Prostate gland (tissue), 2 donors: ENCODE measurements at regions not wholly inside any gene's neighbourhood (a gene's known extent, or its start where the extent isn't known, plus 50 kb on each side); places are given as distances from the start of the nearest gene placed in this dataset.

Experiments used
- DNase-seq: peaks from one replicate; pipeline ENCODE4 v3.0.0-alpha.2; 2019; ENCODE audit warnings: low spot score
- H3K27ac ChIP-seq, 2 donors: fragments of 200-600 bp; sonication (generic); 2 replicates each; pipeline ENCODE4 v1.5.1; 2017 to 2019
- H3K27me3 ChIP-seq: fragments of 200-600 bp; sonication (generic); replicated peaks from 2 replicates; pipeline ENCODE4 v1.5.1; 2019; ENCODE audit not compliant: insufficient read depth
- H3K36me3 ChIP-seq, 2 donors: fragments of 200-600 bp; sonication (generic); 1 replicate in 1 of 2; 2 replicates in 1 of 2; pipeline versions ENCODE4 v1.5.1 to v1.8.1; 2017 to 2019
- H3K4me1 ChIP-seq: fragments of 200-600 bp; sonication (generic); replicated peaks from 2 replicates; pipeline ENCODE4 v1.5.1; 2019
- H3K4me3 ChIP-seq, 2 donors: fragments of 200-600 bp; sonication (generic); 2 replicates each; pipeline ENCODE4 v1.5.1; 2017 to 2019
- H3K9me3 ChIP-seq: fragments of 200-600 bp; sonication (generic); 2 replicates; pipeline ENCODE4 v1.5.1; 2017
- POLR2A ChIP-seq: fragments of 450-650 bp; IDR thresholded peaks from one replicate; pipeline ENCODE4 v1.6.1; 2016; ENCODE audit warnings: antibody characterized with exemption, mild to moderate bottlenecking
- POLR2AphosphoS5 ChIP-seq: sonication (generic); formaldehyde crosslinking; IDR thresholded peaks from one replicate; pipeline ENCODE4 v1.6.1; 2017; ENCODE audit warnings: antibody characterized with exemption
- WGBS: methylation state at CpG from one replicate; pipeline ENCODE4 v1.1.5; 2018; 5-methylcytosine and 5-hydroxymethylcytosine counted together
- intact Hi-C: fragments of 100-400 bp; cut with DNase I; formaldehyde crosslinking; loops from one replicate; pipeline ENCODE4 v1.14.2; 2022
- TF ChIP-seq, protein P1 (sequence below), 4 experiments: fragments of 200-600 bp in 2 of 4; fragments of 450-650 bp in 2 of 4; sonication (generic) in 2 of 4; IDR thresholded peaks; 1 replicate in 3 of 4; 2 replicates in 1 of 4; pipeline ENCODE4 v1.5.1; 2016 to 2019; ENCODE audit warnings: antibody characterized with exemption in 4 of 4, mild to moderate bottlenecking in 2 of 4, moderate library complexity in 2 of 4

DNA sequence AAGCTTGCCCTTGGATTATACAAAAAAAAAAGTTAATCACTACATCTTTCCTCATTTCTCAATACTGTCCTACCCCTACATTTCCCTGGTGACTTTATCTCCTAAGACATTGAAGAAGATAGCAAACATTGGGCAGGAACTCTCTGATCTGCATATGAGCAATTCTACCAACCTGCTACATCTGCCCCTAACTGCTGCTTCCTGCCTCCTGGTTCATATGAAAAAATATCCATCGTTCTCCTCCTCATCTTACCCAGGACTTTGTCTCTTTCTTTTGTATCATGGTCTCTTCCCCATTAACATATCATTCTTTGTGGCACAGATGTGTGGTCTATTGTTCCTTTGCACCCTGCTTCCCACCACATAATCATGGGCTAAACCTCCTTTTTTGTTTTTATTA, 139.7 kb upstream of the PCGF5 start:
- H3K4me1 ChIP-seq, result no peaks in the 10 kb centered on the region

DNA sequence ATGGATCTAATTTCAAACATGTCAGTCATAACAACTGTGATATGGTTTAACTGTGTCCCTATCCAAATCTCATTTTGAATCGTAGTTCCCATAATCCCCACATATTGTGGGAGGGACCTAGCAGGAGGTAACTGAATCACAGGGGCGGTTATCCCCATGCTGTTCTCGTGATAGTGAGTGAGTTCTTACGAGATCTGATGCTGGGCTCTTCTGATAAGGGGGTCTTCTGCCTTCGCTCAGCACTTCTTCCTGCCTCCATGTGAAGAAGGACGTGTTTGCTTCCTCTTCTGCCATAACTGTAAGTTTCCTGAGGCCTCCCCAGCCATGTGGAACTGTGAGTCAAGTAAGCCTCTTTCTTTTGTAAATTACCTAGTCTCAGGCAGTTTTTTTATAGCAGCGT, 138.0 kb upstream of the PCGF5 start:
- Histone ChIP-seq H3K4me1 (no peaks in the 10 kb centered on the region), H3K4me3 (no peak overlapping the region), H3K27me3 (no peaks in the 10 kb centered on the region), H3K36me3 (no peaks in the 10 kb centered on the region), H3K27ac (no peak overlapping the region), H3K9me3 (no peaks in the 10 kb centered on the region)
- intact Hi-C loops, result no loop called here
- 73% methylated on average over 7 of the region's 7 CpGs for WGBS
- DNase-seq, result no peak
- TF ChIP-seq POLR2A (no peak), POLR2AphosphoS5 (no peak)
- TF ChIP-seq, protein P1, sequence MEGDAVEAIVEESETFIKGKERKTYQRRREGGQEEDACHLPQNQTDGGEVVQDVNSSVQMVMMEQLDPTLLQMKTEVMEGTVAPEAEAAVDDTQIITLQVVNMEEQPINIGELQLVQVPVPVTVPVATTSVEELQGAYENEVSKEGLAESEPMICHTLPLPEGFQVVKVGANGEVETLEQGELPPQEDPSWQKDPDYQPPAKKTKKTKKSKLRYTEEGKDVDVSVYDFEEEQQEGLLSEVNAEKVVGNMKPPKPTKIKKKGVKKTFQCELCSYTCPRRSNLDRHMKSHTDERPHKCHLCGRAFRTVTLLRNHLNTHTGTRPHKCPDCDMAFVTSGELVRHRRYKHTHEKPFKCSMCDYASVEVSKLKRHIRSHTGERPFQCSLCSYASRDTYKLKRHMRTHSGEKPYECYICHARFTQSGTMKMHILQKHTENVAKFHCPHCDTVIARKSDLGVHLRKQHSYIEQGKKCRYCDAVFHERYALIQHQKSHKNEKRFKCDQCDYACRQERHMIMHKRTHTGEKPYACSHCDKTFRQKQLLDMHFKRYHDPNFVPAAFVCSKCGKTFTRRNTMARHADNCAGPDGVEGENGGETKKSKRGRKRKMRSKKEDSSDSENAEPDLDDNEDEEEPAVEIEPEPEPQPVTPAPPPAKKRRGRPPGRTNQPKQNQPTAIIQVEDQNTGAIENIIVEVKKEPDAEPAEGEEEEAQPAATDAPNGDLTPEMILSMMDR (IDR thresholded peaks at IDR 0.05), result no peak

More for the DNA sequence above, 139.7 kb upstream of the PCGF5 start:
- TF ChIP-seq POLR2A (no peak), POLR2AphosphoS5 (no peak)
- TF ChIP-seq, protein P1 (IDR thresholded peaks at IDR 0.05), result no peak
- Histone ChIP-seq H3K4me3 (no peak overlapping the region), H3K27me3 (no peaks in the 10 kb centered on the region), H3K36me3 (no peaks in the 10 kb centered on the region), H3K9me3 (no peaks in the 10 kb centered on the region), H3K27ac (no peak overlapping the region)
- WGBS, result 67% methylated on average over 1 of the region's 1 CpG
- no peak for DNase-seq
- intact Hi-C loops, result no loop called here

DNA sequence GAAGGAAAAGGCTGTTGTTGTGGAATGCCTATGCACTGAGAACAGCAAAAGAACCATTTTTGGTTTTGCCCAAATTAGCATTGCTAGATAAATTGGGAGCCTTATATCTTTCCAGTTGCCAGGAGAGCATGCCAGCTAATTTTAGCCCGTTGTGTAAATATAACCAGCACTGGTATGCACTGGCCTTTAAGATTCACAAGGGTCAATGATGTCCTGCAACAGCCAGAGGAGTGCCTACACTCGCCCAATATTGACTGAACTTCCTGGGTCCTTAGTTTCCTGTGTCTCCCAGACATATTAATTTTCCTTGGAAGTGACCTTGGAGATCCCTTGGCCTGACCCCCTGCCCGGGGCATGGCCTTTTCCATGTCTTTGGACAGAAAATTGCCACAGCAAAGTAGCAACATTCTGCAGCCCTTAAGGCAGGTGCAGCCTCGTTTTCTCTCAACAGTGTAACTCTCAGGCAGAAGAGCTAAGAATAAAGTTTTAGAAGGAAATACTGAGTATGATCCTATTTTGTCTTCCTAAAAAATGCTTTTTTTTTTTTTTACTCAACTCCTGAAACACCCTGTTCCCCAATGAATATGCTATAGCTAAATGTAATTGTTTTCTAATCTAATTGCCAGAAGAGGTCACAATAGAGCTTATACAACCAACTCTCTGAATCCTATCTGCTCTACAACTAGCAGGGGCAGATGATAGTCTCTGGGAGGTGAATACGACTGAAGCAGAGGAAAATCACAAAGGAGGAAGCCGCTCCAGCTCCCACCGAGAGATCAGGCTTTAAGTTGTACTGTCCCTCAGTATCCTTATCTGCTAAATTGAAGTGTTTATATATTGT, 131.9 kb upstream of the PCGF5 start:
- TF ChIP-seq, protein P1 (IDR thresholded peaks at IDR 0.05), result peak in 1 of 4 experiments; percentile 18
- no peak for TF ChIP-seq POLR2A
- no peaks in the 10 kb centered on the region for H3K4me1 ChIP-seq
- intact Hi-C loops, result loop anchor here (5.0 kb wide), 1 partner anchor 164 kb away; no protein-coding TSS in a partner anchor
- no peaks in the 10 kb centered on the region for H3K36me3 ChIP-seq
- no peak for DNase-seq
- no peaks in the 10 kb centered on the region for H3K27me3 ChIP-seq
- no peak overlapping the region for H3K4me3 ChIP-seq
- no peak overlapping the region for H3K27ac ChIP-seq
- WGBS, result 56% methylated on average over 7 of the region's 7 CpGs
- H3K9me3 ChIP-seq, result no peaks in the 10 kb centered on the region

DNA sequence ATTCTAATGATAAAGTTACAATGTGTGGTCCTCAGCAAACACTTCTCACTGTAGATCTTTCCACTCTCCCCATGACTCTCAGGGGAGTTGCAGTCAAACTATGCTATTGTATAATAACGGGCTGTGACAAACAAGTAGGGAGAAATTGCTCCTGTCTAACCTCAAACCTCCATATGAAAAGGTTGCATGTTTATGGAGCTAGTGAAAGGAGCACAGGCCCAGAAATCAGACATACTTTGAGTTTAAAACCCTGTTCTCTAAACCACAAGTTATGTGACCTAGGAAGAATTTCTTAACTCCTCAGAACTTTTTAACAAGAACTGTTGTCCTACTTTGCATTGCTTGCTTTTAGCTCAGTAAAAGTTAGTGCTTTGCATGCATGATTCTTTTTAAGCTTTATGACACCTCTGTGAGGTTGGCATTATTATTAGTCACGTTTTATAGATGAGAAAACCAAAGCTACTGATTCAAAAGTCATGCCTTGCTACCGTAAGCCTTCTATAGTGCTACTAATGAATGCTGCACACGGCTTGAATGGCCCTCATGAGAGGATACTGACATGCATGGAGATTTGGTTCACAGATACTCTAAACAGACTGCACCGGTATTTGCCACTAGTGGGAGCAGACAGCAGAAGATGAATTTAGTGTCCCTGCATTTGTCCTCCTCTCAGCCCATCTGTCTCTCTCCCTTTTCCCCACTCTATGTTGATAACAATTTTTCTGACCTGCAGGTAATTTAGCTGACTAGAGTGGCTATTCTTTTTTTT, 129.5 kb upstream of the PCGF5 start:
- H3K4me3 ChIP-seq, result no peak overlapping the region
- no peak overlapping the region for H3K27ac ChIP-seq
- H3K9me3 ChIP-seq, result no peaks in the 10 kb centered on the region
- H3K36me3 ChIP-seq, result no peaks in the 10 kb centered on the region
- TF ChIP-seq POLR2AphosphoS5 (no peak), POLR2A (no peak)
- TF ChIP-seq, protein P1 (IDR thresholded peaks at IDR 0.05), result no peak
- intact Hi-C loops, result no loop called here
- WGBS, result 56% methylated on average over 5 of the region's 5 CpGs
- no peaks in the 10 kb centered on the region for H3K4me1 ChIP-seq
- no peak for DNase-seq
- no peaks in the 10 kb centered on the region for H3K27me3 ChIP-seq
